ENCODE measurements at regions not wholly inside any gene's neighbourhood (a gene's known extent, or its start where the extent isn't known, plus 50 kb on each side); places are given as distances from the start of the nearest gene placed in this dataset.

DNA sequence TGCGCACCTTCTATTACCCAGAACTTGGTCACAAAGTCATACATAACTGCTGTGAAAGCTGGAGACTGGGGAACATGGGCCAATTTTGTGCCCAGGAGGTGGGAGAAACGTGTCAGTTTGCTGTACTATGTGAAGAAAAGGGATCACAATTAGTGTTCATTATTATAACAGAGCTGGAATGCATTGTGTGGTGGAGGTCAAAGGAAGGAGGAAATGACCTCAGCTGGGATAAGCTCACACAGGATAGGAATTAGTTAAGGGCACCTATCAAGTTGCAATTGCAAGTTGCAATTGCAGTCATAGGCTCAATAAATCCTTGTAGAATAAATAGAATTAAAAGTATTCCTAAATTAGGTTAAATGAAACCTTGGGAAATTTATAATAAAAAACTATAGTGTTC, 103.9 kb upstream of the OBI1 start:
- TF ChIP-seq, protein P1, sequence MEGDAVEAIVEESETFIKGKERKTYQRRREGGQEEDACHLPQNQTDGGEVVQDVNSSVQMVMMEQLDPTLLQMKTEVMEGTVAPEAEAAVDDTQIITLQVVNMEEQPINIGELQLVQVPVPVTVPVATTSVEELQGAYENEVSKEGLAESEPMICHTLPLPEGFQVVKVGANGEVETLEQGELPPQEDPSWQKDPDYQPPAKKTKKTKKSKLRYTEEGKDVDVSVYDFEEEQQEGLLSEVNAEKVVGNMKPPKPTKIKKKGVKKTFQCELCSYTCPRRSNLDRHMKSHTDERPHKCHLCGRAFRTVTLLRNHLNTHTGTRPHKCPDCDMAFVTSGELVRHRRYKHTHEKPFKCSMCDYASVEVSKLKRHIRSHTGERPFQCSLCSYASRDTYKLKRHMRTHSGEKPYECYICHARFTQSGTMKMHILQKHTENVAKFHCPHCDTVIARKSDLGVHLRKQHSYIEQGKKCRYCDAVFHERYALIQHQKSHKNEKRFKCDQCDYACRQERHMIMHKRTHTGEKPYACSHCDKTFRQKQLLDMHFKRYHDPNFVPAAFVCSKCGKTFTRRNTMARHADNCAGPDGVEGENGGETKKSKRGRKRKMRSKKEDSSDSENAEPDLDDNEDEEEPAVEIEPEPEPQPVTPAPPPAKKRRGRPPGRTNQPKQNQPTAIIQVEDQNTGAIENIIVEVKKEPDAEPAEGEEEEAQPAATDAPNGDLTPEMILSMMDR (IDR thresholded peaks at IDR 0.05; ENCODE audit: low read length) = no peak
- TF ChIP-seq EZH2 (IDR thresholded peaks at IDR 0.05; ENCODE audit: borderline replicate concordance, low read length) = no peak
